EL (cell line): ENCODE measurements at regions not wholly inside any gene's neighbourhood (a gene's known extent, or its start where the extent isn't known, plus 50 kb on each side); places are given as distances from the start of the nearest gene placed in this dataset.
A peak's percentile ranks its signal among the peaks of the same experiment; 100 is the strongest.

Experiments used
- DNase-seq: peaks from one replicate; pipeline ENCODE4 v3.0.0-alpha.2; 2016

DNA sequence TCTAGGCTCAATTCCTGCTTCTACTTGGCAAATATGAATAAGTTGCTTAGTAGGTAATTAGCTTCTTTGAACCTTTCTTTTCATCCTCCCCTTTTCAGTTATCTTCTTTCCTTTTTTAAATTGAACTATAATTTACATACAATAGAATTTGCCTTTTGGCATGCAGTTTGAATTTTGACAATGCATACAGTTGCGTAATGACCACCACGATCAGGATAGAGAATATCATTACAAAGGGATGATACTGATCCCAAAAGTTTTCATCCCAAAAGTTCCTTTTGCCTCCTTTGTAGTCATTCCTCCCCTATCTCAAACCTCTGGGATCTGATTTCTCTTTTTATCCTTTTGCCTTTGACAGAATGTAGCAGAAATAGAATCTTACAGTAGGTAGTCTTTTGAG lies 164.4 kb downstream of the NOC3L start:
- DNase-seq: no peak

- DNase-seq: no peak
These were observed 163.2 kb downstream of the NOC3L start for GRCh38 chr10:94199565-94199964.

DNA sequence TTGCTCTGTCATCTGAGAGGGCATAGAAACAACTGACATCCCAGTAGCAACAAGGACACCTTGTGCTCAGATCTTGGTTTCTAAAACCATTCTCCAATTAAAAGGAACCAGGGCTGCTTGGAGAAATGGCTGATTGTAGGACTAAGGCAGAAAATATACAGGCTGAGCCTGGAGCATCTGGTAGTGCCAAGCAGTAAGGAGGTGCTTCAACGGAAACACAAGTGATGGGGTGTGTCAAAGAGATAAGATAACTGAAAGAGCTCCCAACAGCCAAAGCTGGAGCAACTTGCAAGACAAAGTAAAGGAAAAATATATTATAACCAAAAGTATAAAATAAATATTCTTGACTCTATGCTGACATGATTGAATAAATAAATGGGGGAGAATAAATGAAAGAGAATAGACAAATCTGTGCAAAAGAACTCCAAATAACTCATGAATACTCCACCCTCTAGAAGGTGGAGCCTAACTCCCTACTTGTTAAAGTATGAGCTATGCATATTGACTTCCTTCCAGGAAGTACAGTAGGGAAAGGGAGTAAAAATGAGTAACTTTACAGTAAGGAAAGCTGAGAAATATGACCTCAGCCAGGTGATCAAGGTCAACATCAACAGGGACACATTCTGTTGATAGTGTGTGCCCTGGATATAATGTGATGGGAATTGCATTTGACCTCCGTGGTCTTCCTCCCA lies 162.4 kb downstream of the NOC3L start:
- DNase-seq: no peak

DNA sequence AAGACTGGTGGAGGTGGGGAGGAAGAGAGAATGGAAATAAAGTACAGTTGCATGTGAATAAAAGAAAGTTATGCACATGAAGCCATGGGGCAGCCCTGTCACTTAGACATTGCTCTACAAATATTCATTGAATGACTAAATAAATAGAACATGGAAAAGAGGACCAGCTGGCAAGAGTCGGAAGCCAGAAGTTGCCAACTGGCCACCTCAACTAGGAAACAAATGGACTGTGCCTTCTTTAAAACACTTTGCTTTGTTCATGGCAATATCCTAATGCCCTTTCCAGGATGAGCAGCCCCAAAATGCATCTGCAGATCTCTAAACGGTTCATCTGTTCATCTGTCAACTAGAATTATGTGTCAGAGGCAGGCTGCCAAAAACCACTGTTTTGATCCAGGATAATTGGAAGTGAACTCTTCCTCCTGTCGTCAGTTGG lies 157.3 kb downstream of the NOC3L start:
- no peak for DNase-seq

- DNase-seq: no peak
These were observed 156.6 kb downstream of the NOC3L start for GRCh38 chr10:94206176-94206575.

DNA sequence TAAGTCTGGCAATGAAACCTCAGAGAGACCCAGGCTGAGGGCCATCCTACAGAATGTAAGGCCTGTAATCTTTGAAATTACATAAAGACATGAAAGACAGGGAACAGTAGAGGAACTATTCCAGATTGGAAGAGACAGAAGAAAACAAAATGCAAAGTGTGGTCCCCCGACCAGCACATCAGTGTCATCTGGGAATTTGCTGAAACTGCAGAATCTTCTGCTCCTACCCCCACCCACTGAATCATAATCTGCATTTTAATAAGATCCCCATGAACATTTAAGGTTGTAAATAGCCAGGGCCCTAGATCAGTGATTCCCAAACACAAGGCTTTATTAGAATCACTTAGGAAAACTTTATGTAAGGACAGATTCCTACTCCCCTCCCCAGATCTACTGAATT lies 154.4 kb downstream of the NOC3L start:
- no peak for DNase-seq

DNA sequence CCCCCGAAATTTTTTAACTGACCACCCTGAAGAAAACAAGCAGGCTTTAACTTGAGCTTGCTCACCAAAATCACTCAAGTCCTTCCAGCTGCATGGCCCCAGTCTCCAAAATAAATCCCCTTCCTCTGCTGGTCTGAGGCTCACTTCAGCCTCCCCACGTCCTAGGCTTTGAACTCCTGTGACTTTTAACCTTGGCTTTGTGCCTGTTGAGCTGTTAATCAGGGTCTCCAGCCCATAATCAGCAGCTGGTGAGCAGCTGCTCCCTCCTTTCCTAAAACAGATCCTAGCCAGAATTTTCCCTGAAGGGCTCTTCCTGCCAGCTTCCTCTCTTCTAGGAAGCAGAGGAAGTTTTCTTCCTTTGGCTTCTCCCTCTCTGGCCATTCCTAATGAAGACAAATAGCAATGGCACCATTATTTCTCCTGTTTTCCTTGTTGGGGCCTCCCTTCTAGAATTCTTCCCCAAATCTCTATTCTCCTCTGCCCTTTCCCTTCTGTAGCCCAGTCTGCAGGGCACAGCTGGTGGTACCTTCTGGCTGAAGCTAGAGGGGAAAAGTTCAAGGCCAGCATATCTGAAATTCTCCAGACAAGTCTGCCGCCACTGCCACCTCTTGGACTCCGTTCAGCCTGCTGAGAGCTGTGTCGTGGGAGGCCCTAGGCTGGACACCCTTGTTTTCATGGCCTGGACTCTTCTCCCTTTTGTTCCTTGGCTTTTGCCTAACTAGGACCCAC lies 152.1 kb downstream of the NOC3L start:
- DNase-seq: no peak

DNA sequence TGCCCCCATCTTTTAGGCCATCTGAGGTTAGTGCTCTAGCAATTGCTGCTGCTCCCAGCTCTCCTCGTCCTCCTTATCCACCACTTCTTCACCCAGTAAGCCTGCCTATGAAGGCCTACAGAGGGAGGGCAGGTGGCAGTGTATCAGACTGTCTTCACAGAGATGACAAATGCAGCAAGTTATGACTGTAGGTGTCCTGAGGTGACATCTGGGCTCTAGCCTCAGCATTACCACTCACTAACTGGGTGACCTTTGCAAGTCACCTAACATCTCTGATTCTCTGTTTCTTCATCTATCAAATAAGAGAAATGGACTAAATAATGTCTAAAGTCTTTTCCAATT lies 151.6 kb downstream of the NOC3L start:
- no peak for DNase-seq

GRCh38 chr10:94213001-94213530 lies 149.7 kb downstream of the NOC3L start:
- DNase-seq: no peak

GRCh38 chr10:94213980-94214379 lies 148.8 kb downstream of the NOC3L start:
- DNase-seq: no peak

DNA sequence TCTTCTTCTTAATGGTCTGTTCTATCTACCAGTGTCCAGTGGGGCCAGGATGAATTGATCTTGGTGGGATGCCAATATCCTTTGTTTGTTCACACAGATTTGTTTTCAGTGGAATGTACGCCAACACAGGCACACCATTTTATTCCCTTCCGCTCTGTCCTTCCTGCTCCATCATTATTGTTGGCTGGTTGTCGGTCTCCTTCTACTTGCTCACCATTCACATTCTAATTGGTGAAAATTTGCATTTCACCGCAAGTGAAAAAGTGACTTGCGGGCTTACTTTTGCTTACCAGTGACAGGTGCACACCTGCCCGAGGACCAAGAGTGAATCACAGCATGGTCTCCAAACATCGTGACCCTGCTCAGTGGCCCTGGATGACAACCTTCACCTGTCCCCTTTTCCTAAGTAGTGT lies 148.3 kb downstream of the NOC3L start:
- no peak for DNase-seq

- DNase-seq: no peak
These were observed 146.5 kb downstream of the NOC3L start for GRCh38 chr10:94216201-94216600.

GRCh38 chr10:94217411-94217810 lies 145.3 kb downstream of the NOC3L start:
- no peak for DNase-seq

- DNase-seq: peak; percentile 12
These were observed 144.1 kb downstream of the NOC3L start for GRCh38 chr10:94218493-94219183.

- DNase-seq: peak; percentile 33
These were observed 142.9 kb downstream of the NOC3L start for GRCh38 chr10:94219829-94220228.

- DNase-seq: no peak
These were observed 142.0 kb downstream of the NOC3L start for GRCh38 chr10:94220717-94221116.

GRCh38 chr10:94223702-94224370 lies 138.9 kb downstream of the NOC3L start:
- no peak for DNase-seq

- DNase-seq: peak; percentile 62
These were observed 138.1 kb downstream of the NOC3L start for GRCh38 chr10:94224656-94225055.

DNA sequence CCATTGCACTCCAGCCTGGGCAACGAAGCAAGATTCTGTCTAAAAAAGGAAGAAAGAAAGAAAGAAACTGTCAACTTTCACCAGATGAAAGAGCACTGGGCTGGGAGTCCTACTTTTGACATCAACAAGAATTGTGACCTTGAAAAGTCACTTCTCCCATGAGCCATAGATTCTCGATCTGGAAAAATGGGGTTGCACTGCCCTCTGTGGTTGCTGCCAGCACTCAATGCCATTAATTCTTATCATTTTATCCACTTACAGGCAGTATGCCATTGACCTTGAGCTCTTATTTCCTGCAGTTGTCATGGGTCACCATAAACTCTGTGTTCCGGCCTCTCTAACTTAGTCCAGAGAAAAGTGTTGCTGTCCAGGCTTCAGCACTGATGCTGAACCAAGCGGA lies 137.2 kb downstream of the NOC3L start:
- peak; percentile 23 for DNase-seq

DNA sequence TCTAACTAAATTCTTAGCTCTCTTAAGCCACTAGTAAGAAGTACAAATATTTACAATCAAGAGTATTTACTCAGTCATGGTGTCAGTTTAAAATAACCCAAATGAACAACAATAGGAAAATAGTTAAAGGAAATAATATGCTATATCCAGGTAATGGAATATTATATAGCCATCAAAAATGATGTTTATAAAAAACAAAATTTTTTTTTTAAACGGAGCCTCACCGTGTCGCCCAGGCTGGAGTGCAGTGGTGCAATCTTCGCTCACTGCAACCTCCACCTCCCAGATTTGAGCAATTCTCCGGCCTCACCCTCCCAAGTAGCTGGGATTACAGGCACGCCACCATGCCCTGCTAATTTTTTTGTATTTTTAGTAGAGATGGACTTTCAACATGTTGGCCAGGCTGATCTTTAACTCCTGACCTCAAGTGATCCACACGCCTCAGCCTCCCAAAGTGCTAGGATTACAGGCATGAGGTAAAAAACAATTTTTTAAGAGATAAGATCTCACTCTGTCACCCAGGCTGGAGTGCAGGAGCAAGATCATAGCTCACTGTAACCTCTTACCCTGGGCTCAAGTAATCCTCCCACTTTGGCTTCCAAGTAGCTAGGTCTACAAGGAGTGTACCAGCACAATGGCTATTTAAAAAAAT lies 132.5 kb downstream of the NOC3L start:
- no peak for DNase-seq

GRCh38 chr10:94232711-94233383 lies 129.9 kb downstream of the NOC3L start:
- peak; percentile 23 for DNase-seq

DNA sequence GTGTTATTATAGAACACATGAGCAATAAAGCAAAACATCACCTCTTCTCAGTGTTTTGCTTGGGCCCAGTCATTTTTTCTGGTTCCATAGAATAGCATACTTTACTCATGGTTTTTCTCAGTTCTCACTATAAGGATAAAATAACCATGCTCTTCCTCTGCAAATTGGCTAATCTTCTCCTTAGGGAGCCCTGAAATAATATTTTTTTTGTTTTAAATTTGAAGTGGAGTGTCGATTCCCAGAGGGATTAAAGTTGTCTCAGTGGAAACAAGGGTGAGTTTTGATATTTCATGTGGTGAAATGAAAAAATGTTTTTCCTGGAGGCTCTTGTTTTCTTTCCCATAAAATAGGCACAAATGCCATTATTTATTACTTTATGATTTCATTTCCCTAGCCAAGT lies 127.3 kb downstream of the NOC3L start:
- DNase-seq: no peak
